Ovary (tissue), 7 donors: ENCODE measurements at regions not wholly inside any gene's neighbourhood (a gene's known extent, or its start where the extent isn't known, plus 50 kb on each side); places are given as distances from the start of the nearest gene placed in this dataset.

Experiments used
- DNase-seq, 5 donors: peaks; one replicate each; pipeline ENCODE4 v3.0.0-alpha.2; 2019 to 2020
- H3K27ac ChIP-seq, 2 donors: fragments of 200-600 bp; one replicate each; pipeline versions ENCODE4 v1.5.1 to v1.8.0; 2019 to 2022
- H3K27me3 ChIP-seq: fragments of 200-600 bp; one replicate; pipeline ENCODE4 v1.8.0; 2022
- H3K36me3 ChIP-seq: fragments of 200-600 bp; sonication (generic); one replicate; pipeline ENCODE4 v1.5.1; 2019
- H3K4me1 ChIP-seq: one replicate; pipeline ENCODE4 v1.8.1; 2013; ENCODE audit warnings: mild to moderate bottlenecking, moderate library complexity; ENCODE audit not compliant: insufficient read depth
- H3K4me3 ChIP-seq: fragments of 200-600 bp; sonication (generic); one replicate; pipeline ENCODE4 v1.5.1; 2017
- H3K9me3 ChIP-seq, 2 donors: fragments of 200-600 bp in 1 of 2; sonication (generic) in 1 of 2; one replicate each; pipeline versions ENCODE4 v1.5.1 to v1.8.1; 2013 to 2019; ENCODE audit warnings: mild to moderate bottlenecking in 1 of 2, moderate library complexity in 1 of 2
- CTCF ChIP-seq, 3 donors: fragments of 450-650 bp in 2 of 3; fragments of 200-600 bp in 1 of 3; IDR thresholded peaks; one replicate each; pipeline versions ENCODE4 v1.5.1 to v1.8.0; 2016 to 2022; ENCODE audit warnings: antibody characterized with exemption in 3 of 3, mild to moderate bottlenecking in 1 of 3
- EP300 ChIP-seq: sonication (generic); formaldehyde crosslinking; IDR thresholded peaks from one replicate; pipeline ENCODE4 v1.6.1; 2017; ENCODE audit warnings: antibody characterized with exemption
- POLR2A ChIP-seq: fragments of 450-650 bp; IDR thresholded peaks from one replicate; pipeline ENCODE4 v1.6.1; 2017; ENCODE audit warnings: antibody characterized with exemption, mild to moderate bottlenecking, moderate library complexity
- WGBS, 3 donors: extraction: QIAGEN DNeasy Blood & Tissue Kit in 1 of 3; methylation state at CpG; one replicate each; pipeline versions ENCODE4 v1.1.5 to v1.1.7; 2013 to 2017; 5-methylcytosine and 5-hydroxymethylcytosine counted together
- intact Hi-C, 4 donors: fragments of 100-400 bp; cut with DNase I; formaldehyde crosslinking; loops; one replicate each; pipeline versions ENCODE4 v1.11.0 to v1.15.1; 2022 to 2023
- donor health status: DM: no; HTN: no; CAD: no; lungs with moderate emphysema.
- donor health status: DM: no; HTN: no; CAD: no.
- donor health status: Bipolar disorder and iron deficiency.
- donor health status: DM: no; HTN: no; CAD: no.
- donor health status: DM: yes; HTN: yes; CAD: no.

DNA sequence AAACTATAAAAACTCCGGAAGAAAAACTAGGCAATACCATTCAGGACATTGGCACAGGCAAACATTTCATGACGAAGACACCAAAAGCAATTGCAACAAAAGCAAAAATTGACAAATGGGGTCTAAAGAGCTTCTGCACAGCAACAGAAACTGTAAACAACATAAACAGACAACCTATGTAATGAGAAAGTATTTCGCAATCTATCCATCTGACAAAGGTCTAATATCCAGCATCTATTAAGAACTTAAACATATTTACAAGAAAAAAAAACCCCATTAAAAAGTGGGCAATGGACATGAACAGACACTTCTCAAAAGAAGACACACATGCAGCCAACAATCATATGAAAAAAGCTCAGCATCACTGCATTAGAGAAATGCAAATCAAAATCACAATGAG lies 498.6 kb downstream of the HINT1 start:
- TF ChIP-seq EP300, result no peak
- TF ChIP-seq POLR2A, result no peak
- no peak for TF ChIP-seq CTCF (IDR thresholded peaks at IDR 0.05)

GRCh38 chr5:130652176-130652575 lies 512.9 kb downstream of the HINT1 start:
- H3K36me3 ChIP-seq, result no peaks in the 10 kb centered on the region
- whole genome bisulfite sequencing, 3 donors, result 67 to 83% (median 77%) methylated on average over 2 of the region's 2 CpGs

More for the DNA sequence above, 498.6 kb downstream of the HINT1 start:
- no peaks in the 10 kb centered on the region for H3K9me3 ChIP-seq
- H3K36me3 ChIP-seq, result no peaks in the 10 kb centered on the region
- DNase-seq, result no peak
- whole genome bisulfite sequencing, 3 donors, result 92 to 95% (median 92%) methylated on average over 3 of the region's 3 CpGs
- H3K4me3 ChIP-seq, result no peak overlapping the region
- H3K27me3 ChIP-seq, result no peaks in the 10 kb centered on the region
- H3K27ac ChIP-seq, result no peak overlapping the region
- H3K4me1 ChIP-seq, result no peaks in the 10 kb centered on the region
- intact Hi-C loops, result no loop called here

DNA sequence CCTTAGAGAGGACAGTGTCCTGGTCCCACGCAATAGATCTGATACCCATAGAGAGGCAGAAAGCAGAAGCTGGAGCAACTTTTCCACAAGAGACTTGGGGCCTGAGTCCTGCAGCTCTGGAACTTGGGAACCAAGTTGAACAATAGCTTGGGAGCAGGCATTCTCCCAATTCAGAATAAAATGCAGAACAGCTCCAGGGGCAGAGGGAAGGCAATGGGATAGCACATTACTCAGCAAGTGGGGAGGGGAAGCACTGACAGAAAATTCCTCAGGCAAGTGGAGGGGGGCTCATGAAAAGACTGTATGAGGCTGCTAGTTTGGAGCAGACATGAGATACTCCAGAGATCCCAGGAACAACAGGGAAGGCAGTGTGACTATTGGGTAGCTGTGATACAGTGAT lies 513.6 kb downstream of the HINT1 start:
- TF ChIP-seq POLR2A (no peak), EP300 (no peak), CTCF (IDR thresholded peaks at IDR 0.05) (no peak)
- H3K27me3 ChIP-seq, result no peaks in the 10 kb centered on the region
- 37 to 82% (median 43%) methylated on average over 1 of the region's 1 CpG for WGBS, 3 donors
- no peaks in the 10 kb centered on the region for H3K4me1 ChIP-seq
- intact Hi-C loops, result no loop called here
- no peaks in the 10 kb centered on the region for H3K9me3 ChIP-seq
- no peak for DNase-seq
- no peak overlapping the region for H3K27ac ChIP-seq
- H3K4me3 ChIP-seq, result no peak overlapping the region
- H3K36me3 ChIP-seq, result no peaks in the 10 kb centered on the region

More at GRCh38 chr5:130652176-130652575, 512.9 kb downstream of the HINT1 start:
- Histone ChIP-seq H3K27ac (no peak overlapping the region), H3K4me3 (no peak overlapping the region), H3K9me3 (no peaks in the 10 kb centered on the region), H3K27me3 (no peaks in the 10 kb centered on the region), H3K4me1 (no peaks in the 10 kb centered on the region)
- no peak for TF ChIP-seq POLR2A
- TF ChIP-seq CTCF (IDR thresholded peaks at IDR 0.05), result no peak
- TF ChIP-seq EP300, result no peak
- DNase-seq, result no peak
- intact Hi-C loops, result no loop called here

DNA sequence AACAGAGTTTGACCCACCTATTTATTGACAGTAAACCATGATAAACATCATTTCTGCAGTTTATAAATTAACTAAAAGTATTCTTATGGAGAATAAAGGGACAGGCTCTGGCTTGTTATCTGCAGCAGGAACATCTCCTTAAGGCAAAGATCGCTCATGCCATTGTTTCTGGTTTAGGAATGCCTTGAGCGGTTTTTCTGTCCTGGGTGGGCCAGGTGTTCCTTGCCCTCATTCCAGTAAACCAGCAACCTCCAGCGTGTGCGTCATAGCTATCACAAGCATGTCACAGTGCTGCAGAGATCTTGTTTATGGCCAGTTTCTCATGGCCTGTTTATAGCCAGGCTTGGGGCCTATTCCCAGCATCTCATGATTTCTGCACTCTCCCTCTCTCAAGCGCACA lies 521.7 kb downstream of the HINT1 start:
- Histone ChIP-seq H3K9me3 (no peaks in the 10 kb centered on the region), H3K27ac (no peak overlapping the region), H3K4me3 (no peak overlapping the region), H3K36me3 (no peaks in the 10 kb centered on the region), H3K27me3 (no peaks in the 10 kb centered on the region), H3K4me1 (no peaks in the 10 kb centered on the region)
- intact Hi-C loops, result no loop called here
- DNase-seq, result no peak
- TF ChIP-seq POLR2A (no peak), EP300 (no peak), CTCF (IDR thresholded peaks at IDR 0.05) (no peak)
- WGBS, 3 donors, result 87 to 90% (median 89%) methylated on average over 5 of the region's 5 CpGs

- WGBS, 3 donors, result 64 to 68% (median 68%) methylated on average over 2 of the region's 2 CpGs
- H3K27me3 ChIP-seq, result no peaks in the 10 kb centered on the region
- DNase-seq, result no peak
- no peaks in the 10 kb centered on the region for H3K9me3 ChIP-seq
- no peaks in the 10 kb centered on the region for H3K4me1 ChIP-seq
- no peaks in the 10 kb centered on the region for H3K36me3 ChIP-seq
- H3K4me3 ChIP-seq, result no peak overlapping the region
- TF ChIP-seq CTCF (IDR thresholded peaks at IDR 0.05), result no peak
- TF ChIP-seq EP300, result no peak
- no peak for TF ChIP-seq POLR2A
- H3K27ac ChIP-seq, result no peak overlapping the region
- intact Hi-C loops, result no loop called here
These were observed 522.6 kb downstream of the HINT1 start for GRCh38 chr5:130642461-130642860.
